TTC549 (cell line): ENCODE measurements at regions not wholly inside any gene's neighbourhood (a gene's known extent, or its start where the extent isn't known, plus 50 kb on each side); places are given as distances from the start of the nearest gene placed in this dataset.
A peak's percentile ranks its signal among the peaks of the same experiment; 100 is the strongest.

ENCODE experiments used
- FAIRE-seq: peaks from 2 replicates; lab custom pipeline; 2012; peaks lifted over from hg19 to GRCh38; lab: Jason Lieb, UNC

DNA sequence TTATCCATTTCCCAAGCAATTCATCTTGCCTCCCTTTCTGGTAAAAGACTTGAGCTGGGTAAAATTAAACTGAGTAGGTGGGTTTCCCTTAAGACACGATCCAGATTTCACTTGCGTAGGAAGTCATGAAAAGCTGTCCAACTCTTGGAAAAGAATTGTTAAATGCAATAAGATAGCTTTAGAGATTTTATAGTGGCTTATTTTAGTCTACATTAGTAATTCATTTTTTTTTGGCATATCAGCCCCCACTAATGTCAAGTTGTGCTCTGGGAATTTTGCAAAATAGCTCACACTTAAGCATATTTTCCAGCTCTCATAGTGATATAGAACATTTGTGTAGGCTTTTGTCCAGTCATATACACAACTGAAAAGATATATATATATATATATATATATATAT lies 344.7 kb upstream of the FIGN start:
- FAIRE-seq = no peak

DNA sequence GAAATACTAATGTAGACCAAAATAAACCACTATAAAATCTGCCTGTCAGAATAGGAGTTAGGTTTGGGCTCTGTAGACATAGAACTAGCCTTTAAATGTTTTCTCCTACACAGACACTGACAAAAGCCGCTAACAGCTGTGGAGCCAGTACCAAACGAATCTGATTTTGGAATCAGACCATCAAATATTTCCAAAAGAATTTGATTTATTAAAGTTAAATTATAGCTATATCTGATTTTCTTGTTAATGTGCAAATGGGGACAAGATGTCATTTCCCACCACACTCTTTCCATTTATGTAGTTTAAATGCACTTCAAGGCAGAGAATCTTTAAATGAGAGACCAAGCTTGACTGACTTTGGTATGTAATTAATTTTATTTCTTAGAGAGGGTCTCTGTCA lies 343.4 kb upstream of the FIGN start:
- FAIRE-seq = no peak

DNA sequence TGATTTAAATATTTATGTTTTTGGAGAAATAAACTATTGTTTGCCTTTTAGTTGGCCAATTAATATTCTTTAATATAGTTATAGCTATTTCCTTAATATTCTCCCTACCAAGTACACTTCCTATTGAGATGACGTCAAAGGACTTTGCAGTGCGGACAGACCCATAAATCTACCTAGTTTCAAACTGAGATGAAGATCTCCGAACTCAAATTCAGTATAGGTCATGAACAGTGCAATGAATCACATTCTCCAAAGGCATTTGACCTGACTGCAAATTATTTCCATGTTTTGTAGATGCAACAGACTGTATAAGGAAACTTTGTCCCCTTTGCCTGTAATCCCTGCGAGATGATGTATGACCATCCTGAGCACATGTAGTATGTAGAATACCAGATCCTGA lies 342.6 kb upstream of the FIGN start:
- FAIRE-seq = no peak

DNA sequence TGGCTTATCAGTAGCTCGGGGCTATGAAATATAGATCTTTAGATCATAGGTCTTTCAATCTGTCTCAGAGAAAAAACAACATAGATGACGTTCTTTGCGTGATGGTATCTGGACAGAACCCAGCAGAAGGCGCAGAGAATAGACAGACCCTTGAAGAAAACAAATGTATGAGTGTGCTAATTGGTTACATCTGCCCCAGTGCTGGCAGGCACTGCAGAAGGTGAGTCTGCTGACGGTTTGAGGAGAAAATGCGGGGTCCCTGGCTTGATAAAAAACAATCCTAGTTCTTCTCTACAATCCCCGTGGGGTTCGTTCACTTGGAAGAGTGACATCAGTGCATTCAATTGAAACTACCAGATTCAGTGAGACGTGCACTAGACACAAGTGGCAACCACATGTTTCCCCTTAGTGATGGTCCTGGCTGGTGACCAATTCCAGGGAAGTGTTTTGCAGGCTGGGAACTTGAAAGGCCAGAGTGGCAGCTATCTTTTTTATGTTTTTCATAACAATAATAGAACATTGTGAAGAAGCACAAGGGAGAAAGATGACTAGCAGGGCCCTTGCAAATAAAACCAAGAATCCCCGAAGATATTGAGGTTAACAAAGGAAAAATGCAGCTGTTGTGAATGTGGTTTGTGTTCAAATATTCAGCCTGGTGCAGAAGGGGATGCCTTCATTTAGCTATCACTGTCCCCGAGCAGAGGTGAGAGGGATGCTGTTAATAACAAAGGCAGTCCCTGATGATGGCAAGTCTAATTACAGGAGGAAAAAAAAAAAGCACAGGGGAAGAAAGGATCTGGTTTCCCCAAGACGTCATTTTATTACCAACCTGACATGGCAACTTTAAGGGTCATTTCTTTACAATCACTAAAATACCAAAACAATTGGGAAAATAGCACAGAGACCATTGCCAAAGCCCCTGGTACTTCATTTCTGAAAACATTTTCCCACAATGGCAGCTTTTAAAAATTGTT lies 337.6 kb upstream of the FIGN start:
- no peak for FAIRE-seq

DNA sequence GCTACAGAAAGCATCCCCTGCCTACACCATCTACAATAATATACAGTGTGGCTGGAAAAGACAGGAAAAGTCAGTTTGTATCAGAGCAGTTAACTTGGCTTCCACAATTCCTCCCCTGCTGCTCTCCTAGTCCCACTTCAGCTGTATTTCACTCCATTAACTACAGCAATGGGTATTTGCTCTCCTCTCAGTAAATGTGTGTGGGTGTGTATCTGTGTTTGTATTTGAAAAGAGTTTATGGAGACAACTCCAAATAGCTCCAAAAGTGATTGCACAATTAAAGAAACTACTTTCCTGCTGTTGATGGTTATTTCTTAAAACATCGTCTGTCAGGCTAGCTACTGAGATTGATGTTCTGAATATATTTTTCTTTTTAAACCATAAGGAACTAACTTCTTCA lies 333.7 kb upstream of the FIGN start:
- FAIRE-seq = no peak

DNA sequence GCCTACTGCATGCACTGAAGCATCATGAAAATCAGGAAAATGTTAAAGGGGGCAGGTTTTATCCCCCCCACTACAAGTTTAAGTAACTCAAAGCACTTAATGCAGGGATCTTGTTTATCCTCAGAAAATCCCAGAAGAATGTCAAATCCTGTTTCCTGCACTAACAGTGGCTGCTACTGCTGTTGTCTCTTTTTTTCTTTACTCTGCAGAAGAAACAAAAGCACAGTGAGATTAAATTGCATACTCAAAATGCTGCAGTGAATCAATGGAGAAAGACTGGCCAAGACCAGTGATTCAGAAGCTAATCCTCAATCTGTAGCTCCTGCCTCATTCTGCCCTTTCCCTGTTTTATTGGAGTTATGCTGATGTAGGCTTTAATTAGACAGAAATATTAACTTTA lies 332.3 kb upstream of the FIGN start:
- FAIRE-seq = no peak

DNA sequence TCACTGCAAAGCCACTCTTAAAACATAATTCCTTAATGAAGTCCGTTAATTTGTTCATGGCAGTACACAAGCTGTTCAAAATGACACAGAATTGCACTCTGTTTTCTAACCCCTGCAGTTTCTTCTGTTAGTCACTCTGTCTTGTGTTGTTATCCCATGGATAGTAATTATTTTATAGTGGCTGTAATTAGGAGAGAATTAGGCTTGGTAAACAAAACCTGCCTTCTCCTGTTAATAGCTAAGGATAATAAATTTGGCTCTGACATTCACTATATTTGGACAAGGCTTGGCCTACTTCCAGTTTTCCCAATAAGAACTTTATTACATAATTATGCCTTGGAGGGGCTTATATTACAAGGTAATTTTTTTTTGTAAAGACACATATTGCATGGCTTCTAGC lies 330.3 kb upstream of the FIGN start:
- FAIRE-seq = no peak

DNA sequence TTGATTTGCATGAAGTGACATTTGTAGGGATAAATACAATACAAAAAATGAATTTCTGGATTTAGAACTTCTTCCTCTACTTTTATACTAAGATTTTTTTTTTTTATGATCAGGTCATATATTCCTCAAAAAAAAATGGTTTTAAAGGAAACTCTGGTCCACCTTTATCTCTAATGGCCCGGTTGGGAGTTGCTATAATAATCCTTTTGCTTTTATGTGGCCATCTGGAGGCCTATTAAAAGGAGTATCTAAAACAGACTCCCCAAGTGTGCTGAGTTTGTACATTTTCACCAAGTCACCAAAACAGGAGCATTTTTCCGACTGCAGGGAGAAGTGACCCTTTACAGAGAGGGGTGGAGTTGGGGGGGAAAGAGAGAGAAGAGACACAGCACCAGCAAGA lies 329.2 kb upstream of the FIGN start:
- no peak for FAIRE-seq

DNA sequence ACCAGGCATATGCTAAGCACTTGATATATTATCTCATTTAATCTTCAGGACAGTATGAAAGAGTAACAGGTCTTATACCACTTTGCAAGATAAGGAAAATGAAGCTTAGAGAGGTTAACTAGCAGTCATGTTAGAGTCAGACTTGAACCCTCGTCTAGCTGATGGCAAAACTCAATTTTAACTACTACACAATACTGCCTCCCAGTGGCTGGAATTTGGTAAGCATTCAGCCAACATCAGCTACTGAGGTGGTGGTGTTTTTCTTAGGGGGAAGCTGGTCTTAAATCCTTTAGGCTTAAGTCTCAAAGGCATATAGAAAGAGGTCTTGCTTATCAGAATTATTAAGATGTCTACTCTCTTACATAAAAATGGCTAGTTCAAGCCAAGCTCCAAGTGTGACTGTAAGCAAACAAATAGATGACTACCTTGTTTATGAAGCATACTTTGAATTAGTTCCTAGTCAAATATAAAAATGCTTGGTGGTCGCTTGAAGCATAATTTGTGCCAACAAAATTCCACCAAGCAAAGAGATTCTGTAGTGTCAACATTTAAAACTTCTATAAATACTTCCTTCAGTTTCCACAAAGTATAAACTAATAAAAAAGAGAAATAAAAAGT lies 325.4 kb upstream of the FIGN start:
- FAIRE-seq = peak; percentile 41

DNA sequence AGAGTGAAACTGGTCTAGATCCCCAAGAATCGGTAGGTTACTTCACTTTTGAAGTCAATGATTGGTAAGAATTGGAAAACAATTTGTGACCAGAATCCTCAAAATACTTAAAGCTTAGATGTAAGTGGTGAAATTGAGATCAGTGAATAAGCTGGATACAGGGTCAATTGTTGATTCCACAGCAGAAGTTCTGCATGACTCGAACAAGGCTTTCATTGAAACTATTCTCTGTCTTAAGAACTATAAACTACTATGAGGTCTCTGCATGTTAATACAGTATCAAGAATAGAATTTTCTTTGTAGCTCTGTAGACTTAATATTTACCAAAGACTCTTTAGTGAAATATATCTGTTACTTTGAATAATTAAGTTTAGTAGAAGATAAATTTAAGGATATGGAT lies 324.2 kb upstream of the FIGN start:
- FAIRE-seq = no peak

DNA sequence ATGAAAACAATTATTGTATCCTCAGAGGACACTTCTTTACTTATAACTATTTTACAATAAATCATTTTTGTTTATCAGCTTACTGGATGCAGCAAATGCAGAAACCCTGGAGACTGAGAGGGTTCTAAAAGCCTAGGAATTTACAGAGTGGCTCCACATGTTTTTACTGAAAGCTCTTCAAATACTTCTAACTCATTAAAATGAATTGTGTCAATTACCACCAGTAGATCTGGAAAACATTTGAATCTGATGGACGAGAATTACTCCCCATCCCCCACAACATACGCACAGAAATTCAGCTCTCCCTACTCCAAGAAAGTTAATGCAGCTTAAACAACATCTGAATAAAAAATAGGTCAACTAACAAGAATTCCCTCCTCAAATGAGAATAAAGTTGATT lies 319.8 kb upstream of the FIGN start:
- no peak for FAIRE-seq

DNA sequence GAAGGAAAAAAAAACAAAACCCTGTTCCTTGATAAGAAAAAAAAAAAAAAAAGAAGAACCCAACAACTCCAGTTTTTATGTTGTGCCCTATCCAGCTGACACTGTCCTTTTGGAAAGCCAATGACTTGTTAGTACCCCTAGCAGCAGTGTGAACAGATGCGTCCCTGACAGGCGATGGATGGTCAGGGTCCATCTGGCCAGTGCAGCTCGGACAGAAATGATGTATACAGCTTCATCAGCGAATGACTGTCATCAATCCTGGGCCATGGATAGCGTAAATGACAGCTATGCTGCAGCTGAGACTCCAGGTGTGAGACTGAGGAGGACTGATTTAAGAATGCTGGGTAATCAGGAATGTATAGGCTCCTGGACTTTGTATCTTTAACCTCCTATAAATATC lies 318.8 kb upstream of the FIGN start:
- FAIRE-seq = no peak

DNA sequence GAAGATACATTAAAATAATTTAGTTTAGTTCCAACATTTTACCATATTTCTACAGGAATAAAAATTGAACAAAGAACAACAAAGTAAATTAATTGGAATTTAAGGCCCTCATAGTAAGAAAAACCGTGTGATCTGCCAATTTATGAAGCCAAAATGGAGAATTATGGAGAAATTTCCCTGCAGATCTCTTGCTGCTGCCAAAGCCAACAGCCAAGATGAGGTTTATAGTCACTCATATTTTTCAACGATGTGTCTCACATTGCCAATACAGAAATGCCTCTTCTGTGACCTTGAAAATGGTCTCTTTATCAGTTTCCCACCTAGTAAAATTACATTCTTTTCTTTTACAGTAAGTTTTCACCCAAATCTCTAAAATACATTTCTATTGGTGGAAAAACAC lies 317.2 kb upstream of the FIGN start:
- FAIRE-seq = no peak

DNA sequence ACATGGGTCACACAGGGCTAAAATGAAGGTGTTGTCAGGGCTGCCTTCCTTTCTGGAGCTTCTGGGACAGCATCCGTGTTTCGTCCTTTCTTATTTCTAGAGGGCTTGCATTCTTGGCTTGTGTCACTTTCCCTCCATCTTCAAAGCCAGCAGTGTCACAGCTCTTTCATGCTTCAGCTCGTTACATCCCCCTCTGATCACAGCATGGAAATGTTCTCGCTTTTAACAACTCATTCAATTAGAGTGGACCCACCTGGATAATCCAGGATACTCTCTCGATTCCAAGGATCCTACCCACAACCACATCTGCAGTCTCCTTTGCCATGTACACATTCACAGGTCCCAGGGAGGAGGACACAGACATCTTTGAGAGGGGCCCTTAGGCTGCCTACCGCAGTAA lies 316.2 kb upstream of the FIGN start:
- no peak for FAIRE-seq

DNA sequence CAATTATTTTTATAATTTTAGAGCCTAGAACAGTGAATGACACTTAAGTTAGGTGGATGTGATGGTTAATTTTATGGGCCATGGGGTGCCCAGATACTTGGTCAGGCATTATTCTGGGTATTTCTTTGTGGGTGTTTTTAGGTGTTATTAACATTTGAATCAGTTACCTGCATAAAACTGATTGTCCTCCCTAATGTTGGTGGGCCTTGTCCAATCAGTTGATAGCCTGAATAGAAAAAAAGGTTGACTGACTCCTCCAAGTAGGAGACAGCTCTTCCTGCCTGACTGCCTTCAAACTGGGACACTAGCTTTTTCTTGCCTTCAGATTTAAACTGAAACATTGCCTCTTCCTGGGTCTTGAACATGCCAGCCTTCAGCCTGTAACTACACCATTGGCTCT lies 312.9 kb upstream of the FIGN start:
- FAIRE-seq = no peak

DNA sequence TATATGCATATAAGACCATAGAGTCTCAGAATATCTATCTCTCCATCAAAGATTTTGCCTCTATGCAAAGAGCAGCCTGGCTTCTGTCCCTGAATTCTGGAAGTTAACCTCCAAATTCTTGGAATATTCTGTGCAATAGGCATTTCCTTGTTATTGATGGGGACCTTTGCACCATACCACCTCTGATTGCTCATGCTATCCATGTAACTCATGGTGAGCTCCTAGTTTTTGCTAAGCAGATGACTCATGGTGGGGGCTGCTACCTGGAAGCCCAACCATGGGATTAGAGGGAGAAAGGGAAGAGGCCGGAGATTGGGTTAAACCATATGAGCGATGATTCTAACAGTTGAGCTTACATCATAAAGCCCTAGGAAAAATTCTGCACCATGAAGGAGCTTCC lies 310.2 kb upstream of the FIGN start:
- FAIRE-seq = no peak

DNA sequence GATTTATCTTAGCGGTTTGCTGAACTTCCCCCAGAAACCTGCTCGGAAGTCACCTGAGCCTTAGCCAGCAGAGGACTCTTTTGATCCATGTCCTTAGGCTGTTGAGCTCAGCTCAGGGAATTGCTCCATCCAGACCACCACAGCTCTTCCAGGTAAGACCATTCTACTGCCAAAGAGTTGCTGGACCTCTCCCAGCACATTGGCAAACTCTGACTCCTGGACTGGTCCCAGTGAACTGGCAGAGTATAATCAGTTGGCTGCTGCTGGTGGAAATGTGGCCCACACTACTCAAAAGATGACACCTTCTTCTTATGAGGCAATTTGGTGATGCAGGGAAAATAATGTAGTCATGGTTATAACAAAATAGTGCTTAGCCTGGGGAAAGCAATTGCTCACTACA lies 308.8 kb upstream of the FIGN start:
- FAIRE-seq = no peak

DNA sequence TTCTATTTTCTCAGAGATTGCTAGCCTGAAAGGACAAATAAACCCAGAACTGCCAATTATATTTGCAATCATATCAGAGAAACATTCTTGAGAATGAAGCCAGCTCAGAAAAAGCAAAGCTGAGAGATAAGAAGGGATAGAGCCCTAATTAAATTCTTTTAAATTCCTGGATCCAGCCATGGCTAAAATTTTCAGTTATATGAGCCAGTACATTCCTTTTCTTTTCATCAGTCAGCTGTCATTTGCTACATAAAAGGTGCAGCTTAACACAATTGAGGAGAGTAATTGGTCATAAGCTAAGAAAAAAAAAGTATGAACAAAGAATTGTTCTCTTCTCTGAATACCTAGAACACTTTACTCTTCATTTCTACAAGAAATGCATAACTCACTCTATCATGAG lies 303.5 kb upstream of the FIGN start:
- FAIRE-seq = no peak

DNA sequence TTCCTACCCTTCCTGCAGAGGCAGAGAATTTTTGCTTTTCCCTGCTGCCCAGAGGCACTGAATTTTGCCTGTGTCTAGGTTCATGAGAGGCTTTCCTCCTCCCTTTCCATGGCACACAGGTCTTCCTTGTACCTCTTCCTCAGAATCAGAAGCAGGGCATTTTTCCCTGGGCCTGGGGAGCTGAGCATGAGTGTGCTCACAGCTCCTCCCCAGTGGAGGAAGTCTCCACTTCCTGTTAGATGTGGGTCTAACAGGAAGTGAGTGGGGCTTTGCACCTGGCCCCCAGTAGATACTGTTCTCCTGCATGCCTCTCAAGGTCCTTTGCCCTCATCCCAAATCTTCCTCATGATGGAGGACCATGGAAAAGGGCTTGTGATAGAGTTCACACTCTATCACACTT lies 297.2 kb upstream of the FIGN start:
- no peak for FAIRE-seq

DNA sequence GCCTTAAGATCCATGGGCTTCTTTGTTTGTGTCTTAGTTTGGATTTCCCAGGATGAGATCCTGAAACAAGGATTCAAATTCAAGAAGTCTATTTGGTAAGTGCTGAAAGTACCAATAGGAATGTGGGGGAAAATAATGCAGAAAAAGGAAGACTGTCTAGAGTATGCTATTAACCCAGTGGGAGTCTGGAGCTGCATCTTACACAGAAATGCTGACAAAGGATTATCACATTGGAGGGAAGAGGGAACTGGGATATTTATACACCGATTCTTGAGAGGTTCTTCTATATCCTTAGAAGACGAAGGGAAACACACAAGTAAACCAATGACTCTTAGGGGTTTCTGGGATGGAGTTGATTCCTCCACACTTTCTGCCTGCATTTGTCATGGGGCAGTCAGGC lies 294.8 kb upstream of the FIGN start:
- FAIRE-seq = no peak

DNA sequence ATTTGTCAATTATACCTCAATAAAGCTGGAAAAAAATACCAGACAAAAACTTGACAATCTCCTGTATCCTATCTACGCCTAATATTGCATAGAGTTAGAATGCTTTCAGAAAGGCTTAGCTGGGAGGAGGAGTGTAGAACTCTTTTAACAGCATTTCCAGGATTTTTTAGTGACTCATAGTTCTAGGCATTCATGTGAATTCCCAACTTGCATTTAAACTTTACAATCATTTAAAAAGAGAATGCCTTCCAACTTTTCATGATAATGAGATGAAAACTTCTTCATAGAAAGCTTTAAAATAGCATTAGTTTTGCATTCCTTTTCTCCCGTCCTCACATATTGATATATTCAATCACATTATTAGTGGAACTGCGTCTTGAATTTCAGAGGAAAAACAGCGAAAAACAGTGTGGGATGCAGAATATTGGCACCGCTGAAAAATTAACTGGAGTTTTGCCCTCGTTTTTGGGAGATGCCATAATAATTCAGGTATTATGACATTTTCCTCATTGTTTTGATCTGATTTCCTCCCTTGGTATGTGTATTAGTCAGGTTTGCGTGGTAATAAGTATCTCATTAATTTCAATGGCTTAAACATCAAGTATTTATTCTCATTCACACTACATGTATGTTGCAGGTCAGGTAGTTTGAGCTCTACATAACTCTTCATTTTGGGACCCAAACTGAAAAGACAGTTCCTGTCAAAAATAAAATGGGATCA lies 293.2 kb upstream of the FIGN start:
- FAIRE-seq = no peak

DNA sequence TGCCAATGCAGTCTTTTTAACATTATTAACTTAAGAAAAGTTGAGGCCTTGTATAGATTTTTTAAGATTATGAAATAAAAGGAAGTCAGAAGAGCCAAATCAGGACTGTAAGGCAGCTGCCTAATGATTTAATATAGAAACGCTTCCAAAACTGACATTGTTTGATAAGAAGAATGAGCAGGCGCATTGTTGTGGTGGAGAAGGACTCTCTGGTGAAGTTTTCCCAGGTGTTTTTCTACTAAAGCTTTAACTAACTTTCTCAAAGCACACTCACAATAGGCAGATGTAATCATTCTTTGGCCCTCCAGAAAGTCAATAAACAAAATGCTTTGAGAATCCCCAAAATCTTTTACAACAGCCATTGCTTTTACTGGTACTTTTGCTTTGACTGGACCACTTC lies 288.6 kb upstream of the FIGN start:
- FAIRE-seq = no peak

DNA sequence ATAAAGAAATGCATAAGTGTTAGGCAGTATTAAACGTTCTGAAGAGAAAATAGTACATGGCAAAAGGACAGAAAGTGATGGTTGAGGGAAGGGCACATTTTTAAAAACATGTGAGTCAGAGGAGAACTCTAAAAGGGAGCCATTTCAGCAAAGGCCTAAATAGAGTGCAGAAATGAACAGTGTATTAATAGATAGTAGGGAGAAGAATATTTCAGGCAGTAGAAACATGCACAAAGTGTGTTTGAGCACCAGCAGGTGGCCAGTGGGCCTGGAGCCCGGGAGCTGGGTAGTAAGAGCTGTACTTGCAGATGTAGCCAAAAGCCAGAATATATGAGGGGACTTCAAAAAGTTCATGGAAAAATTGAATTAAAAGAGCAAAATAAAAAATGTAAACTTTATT lies 288.1 kb upstream of the FIGN start:
- no peak for FAIRE-seq
